ENCODE measurements at regions not wholly inside any gene's neighbourhood (a gene's known extent, or its start where the extent isn't known, plus 50 kb on each side); places are given as distances from the start of the nearest gene placed in this dataset.

DNA sequence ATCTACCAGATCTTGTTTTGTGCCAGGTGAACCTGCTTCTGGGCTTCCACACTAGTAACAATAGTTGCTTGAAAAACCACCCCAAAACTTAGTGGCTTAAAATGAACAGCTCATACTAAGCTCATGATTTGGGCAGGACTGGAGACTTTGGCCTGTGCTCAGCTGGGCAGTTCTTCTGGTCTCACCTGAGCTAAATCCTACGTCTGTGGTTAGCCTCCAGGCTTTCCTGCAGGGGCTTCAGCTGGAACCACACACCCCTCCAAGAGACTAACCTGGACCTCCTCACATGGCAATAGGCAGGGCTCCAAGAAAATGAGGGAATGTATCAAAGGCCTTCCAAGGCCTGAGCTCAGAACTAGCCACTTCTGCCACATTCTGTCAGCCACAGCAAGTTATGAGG, 144.1 kb downstream of the CD8B2 start:
- no peak for DNase-seq

DNA sequence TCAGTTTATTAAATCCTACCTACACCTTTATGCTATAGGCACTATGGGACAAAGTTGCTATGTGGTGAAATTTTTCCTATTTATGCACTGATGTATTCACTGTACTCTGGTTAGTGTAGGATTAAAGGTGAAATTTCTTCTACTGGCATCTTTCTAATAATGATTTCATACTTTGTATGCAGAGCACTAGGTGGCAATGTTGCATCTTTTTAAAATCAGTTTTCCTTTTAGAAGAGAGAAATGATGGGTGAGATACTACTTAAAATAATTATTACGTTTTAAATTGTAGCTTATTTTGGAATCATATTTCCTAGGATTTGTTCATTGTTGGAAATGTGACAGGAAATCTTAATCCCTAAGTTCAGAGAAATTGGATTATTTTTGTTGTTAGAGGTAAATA, 150.9 kb downstream of the CD8B2 start:
- no peak for DNase-seq

DNA sequence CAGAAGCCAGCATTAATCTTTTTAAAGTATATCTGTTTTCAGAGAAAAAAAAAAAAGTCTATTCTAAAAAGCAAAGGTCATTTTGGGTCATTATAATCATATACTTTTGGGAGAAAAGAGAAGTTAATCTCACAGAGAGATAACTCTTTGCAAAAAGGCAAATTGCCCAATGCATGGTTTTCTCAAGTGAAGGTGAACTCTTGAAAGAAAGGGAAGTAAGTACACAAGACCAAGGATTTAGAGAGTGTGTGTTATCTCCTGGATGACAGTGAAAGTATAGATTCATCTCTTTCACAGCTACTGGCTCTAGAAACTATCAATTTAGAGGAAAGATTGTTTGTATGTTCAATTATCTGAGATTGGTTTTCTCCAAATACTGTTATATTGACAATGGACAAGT, 151.4 kb downstream of the CD8B2 start:
- no peak for DNase-seq

DNA sequence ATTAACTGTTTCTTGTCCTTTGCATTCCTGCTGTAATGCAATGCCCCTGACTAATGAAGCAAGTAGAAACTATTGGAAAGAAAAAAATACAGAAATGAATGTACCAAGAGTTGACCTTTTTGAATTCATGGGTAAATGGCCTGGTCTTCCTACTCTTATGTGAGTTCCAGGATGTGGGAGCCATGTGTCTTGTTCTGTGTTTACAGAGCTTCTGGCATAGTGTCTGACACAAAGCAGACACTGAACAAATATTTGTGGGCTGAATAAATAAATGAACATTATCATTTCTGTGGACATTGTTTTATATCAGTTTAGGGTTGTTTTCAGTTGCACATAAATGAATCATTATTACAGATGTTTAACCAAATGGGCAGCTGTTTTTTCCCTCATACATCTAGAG, 155.5 kb downstream of the CD8B2 start:
- DNase-seq = no peak

DNA sequence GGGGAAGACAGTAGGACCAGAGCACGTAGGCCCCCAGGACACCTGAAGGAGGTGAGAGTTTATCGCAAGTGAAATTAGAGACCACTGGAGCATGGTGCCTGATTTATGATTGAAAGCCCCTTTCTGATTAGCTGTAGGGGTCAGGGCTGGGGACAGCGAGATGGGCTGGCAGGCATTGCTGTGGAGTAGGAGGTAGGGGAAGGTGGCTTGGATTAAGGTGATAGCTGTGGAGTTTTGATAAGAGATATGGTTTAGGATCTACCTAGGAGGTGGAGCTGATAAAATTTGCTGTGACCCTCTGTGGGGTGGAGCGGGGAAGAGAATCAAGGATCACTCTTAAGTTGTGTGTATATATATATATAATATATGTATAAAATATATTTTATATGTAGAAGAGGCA, 157.5 kb downstream of the CD8B2 start:
- DNase-seq = no peak

DNA sequence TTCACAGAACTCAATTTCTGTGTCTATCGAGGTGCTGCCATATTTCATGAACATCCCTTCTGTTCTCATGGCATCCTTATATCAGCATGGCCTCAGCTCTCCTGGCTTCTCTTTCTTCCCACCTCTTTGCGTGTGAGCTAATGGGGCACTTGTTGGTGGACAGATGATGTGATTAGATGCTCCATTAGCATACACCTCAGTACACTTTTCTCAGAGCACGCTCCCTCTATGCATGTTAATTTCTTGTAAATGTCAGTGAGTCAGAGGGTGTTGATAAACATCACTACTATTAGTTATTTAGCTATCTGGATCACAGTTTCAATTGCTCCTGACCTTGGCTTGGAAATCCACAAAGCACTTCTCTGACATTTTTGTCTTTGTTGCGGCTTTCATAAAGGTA, 159.4 kb downstream of the CD8B2 start:
- no peak for DNase-seq

DNA sequence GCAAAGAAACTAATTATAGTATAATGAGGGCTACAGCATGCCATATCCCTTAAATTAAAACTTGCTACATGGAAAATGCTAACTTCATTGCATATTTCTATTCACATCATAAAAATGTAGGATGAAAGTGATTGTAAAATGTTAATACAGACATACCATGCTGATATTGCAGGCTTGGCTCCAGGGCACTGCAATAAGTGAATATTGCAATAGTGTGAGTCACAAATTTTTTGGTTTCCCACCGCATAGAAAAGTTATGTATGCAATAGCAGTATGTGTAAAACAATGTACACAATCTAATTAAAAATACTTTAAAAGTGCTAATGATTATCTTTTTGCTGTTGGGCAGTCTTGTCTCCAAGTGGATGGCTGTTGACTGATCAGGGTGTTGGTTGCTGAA, 162.1 kb downstream of the CD8B2 start:
- no peak for DNase-seq

DNA sequence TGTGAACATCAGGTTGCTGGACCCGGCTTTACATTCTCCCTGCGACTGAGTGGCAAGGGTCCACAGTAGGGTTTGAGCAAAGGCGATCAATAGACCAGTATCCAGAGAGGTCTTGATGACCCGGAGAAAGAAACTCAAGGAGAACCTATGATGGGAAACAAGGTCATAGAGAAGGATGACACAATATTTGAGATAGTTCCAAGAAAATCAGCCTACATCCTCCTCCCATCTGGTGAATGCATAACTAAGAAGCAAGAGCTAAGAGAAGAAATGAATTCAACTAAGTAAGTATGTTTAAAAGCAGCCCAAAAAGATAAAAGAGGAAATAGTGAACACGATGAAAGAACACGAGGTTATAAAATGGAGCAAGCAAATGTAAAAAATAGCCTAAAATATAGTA, 166.3 kb downstream of the CD8B2 start:
- DNase-seq = no peak

DNA sequence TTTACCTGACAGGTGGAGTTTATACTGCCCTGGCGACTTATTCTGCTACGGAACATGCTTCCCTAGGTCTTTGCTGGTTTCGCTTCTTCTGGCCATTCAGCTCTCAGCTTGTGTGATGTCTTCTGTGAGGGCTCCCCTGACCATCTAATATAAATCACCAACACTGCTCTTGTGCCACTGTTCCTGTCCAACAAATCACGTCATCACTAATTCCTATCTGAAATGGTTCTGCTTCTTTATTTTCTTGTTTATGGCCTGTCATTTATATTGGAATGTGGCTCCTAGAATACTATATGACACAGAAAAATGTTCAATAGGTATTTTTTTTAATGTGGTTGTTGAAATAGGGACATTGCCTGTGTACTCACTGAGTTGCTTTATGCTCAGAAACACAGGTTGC, 171.5 kb downstream of the CD8B2 start:
- no peak for DNase-seq

DNA sequence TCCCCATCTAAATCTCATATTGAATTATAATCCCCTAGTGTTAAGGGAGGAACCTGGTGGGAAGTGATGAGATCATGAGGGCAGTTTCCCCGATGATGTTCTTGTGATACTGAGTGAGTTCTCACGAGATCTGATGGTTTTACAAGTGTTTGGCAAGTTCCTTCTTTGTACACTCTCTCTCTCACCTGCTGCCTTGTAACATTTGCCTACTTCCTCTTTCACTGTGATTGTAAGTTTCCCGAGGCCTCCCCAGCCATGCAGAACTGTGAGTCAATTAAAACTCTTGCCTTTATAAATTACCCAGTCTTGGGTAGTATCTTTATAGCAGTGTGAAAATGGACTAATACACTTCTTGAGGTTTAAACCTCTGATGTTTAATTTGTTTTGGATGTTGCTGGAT, 177.5 kb downstream of the CD8B2 start:
- no peak for DNase-seq

DNA sequence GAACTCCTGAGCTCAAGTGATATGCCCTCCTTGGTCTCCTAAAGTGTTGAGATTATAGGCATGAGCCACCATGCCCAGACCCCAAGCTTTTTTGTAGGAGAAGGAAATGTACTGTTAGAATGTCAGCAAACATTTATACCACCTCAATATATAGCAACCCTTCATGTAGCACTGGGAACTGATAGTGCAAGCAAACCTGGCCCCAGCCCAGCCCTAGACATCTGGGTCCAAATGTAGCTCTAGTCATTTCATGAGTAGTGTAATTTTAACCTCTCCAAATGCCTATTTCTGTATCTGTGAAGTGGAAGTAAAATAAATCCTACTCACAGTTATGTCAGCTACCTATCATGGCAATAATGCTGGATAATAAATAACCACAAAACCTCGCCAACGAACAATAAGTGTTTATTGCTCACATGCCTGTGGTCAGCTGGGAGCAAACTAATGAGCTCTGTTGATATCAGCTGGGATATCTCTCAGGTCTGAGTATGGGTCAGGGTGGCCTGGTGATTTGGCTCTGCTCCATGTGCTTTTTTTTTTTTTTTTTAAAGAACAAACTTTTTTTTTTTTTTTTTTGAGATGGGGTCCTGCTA, 180.4 kb downstream of the CD8B2 start:
- DNase-seq = no peak

DNA sequence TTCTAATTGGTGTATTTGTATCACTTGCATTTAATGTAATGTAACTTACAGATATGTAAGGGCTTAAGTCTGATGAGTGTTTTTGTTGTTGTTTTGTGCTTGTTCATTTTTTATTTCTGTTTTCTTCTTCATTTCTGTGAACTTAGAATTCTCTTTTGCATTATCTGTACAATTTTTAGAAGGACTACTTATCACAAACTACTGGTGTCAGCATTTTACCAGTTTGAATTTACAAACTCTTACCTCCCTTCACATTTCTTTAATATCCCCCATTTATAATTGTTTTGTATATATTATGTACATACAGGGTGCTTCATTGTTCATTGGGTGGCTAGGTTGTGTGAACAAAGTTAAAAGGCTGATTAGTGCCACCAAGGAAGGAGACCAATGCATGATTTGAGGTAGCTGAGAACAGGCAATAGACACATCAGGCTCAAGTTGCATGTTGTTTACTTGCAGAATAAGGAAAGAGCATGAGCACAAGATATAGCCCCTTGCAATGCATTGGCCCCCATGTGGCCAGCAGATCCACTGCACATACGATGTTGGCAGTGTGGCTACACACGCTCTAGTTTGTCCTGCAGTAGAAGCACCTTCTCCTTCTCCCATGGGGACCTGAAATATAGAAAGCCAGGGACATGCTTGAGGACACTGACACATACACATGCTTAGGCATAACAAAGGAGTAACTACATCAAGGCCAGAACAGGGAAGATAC, 198.2 kb downstream of the CD8B2 start:
- no peak for DNase-seq

DNA sequence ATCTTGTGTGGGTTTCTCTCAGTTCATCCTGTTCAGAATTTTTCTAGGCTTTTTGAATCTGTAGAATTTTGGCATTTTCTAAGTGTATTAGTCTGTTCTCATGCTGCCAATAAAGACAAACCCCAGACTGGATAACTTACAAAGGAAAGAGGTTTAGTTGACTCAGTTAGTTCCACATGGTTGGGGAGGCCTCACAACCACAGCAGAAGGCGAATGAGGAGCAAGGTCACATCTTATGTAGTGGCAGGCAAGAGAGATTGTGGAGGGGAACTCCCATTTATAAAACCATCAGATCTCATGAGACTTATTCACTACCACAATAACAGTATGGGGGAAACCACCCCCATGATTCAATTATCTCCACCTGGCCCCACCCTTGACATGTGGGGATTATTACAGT, 199.2 kb downstream of the ST6GAL2 start:
- DNase-seq = no peak

DNA sequence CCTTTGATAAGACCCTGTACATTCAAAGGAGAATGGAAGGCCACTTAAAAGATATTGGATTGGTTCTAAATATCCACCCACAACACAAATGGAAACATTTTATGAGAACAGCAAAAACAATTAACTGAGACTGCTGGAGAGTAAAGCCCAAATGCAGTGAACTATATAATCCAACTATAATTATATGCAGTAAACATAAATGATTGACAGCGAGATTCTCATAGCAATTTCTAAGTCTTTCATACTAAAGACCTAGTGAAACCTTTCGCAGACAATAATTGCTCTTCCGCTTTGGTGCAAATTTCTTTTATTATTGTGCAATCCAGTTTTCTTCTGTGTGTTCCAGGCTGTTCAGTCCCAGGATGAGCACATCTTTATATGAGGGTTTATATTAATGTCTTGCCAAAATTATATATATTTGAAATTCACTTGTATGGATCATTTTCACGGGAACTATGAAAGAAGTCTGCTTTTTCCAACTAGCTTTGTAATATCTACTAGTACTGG, 190.9 kb downstream of the ST6GAL2 start:
- no peak for DNase-seq

DNA sequence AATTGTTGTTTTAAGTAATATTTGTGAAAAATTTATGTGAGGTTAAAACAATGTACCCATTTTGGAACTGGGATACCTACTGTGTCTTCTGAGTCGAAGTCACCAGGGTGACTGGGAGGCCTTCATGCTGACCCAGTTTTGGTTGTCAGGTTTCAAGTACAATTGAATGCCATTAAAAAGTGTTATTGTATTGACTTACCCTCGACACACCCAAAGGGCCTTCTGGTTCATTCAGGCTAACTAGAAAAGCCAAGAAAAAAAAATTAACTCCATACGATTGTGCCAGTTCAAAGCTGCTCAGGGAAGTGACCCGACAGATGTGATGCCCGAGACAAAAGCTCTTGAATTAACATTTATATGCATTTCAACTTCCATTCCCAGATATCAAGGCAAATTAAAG, 190.0 kb downstream of the ST6GAL2 start:
- DNase-seq = no peak

DNA sequence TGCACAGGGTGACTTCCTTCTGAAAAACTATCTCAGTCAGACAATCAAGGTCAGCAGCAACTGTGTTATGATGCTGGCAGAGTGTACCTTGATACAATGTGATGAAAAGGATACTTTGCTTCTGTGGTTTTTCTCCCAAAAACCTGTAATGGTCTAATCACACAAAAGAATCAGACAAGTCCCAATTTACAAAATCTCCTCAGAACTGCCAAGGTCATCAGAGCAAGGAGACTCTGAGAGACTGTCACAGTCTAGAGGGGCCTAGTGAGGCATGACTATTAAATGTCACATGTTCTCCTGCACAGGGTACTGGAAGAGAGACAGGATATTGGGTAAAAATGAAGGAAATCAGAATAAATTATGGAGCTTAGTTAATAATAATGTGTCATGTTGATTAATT, 185.4 kb downstream of the ST6GAL2 start:
- no peak for DNase-seq

DNA sequence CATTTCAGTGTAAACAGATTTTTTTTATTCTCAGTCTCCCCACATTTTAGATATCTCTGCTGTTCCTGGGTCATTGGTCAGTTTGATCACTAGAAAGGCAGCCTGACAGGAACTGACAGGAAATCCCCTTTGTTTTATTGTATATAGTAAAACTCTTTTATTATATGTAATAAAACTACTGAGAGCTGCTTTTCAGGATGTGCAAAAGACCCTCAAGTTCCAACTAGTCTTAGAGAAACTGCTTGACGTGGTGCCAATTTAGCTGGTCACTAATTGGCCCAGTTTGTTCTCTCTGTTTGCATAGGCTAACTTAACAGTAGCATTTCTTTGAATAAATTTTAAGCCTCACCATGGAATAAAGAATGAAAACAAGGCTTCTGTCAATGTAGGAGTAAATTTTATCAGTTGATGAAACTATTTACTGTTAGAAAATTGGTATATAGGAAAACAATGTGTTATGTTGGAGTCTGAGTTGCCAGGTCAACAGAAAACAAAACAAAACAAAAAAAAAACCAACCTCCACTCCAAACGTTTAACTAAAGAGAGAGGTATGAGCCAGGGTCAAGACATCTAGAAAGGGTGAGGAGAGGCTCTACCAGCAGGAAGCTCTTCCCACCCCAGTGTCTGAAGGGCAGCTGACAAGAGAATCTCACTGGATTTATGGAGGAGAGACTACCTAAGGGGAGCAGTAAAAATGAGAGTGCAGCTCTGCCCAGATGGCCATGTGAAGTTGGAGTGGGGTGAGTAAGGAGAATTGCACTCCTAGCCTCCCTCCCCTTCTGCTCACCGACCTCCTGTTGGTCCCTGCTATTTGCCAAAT, 184.6 kb downstream of the ST6GAL2 start:
- DNase-seq = no peak

DNA sequence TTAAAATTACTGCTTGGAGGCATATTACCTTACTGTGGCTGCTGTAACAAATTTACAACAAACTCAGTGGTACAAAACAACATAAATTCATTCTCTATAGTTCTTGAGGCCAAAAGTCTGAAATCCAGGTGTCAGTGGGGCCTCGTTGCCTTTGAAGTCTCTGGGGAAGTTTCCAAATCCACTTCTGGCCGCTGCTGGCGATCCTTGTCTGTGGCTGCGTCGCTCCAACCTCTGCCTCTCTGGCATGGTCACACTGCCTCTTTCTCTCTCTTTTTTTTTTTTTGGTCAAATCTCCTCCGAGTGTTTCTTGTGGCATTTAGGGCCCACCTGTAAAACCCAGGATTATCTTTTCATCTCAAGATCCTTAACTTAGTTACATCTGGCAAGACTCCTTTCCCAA, 182.8 kb downstream of the ST6GAL2 start:
- no peak for DNase-seq

DNA sequence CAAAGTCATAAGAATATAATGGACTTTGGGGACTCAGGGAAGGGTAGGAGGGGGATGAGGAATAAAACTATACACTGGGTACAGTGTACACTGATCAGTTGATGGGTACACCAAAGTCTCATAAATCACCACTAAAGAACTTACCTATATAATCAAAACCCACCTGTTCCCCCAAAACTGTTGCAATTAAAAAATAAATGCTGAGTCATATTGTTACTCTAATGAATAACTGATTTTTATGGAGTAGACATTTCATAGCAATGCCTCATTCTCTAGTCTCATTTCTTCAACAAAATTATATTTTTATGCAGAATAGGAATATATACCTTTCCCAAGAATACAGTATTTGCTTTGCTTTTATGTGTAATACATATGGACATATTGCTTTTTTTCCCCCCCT, 181.2 kb downstream of the ST6GAL2 start:
- no peak for DNase-seq

DNA sequence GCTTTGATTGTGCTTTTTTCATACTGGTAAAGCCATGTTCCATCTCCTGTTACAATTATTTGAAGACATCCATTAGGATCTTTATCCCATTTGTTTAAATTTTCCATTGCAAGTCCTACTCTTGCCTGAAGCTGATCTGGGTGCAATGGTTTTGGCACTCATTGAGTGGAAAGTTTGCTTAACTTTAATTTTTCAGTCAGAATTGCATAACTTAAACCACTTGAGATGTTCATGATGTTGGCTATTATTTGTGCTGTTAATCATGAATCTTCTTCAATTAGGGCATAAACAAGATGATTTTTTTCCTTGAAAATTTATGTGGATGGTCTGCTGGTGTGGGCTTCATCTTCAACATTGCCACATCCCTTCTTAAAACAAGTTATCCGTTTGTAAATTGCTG, 180.1 kb downstream of the ST6GAL2 start:
- no peak for DNase-seq

DNA sequence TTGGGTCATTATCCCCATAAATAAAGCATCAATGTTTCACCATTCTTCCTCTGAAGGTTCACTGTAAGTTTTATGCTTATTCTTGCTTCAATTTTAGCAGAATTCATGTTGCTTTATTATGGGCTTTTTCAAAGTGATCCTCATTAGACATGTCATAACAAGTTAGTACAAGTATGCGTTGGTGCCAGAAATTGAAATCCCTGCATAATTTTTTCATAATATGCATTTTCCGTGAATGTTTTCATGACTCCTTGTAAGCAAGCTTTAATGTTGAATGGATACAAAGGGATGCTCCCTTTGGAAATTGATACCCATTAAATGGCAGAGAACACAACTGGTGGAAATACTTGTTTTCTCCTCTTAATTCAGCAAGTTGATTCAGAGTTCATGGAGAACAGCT, 179.7 kb downstream of the ST6GAL2 start:
- no peak for DNase-seq

DNA sequence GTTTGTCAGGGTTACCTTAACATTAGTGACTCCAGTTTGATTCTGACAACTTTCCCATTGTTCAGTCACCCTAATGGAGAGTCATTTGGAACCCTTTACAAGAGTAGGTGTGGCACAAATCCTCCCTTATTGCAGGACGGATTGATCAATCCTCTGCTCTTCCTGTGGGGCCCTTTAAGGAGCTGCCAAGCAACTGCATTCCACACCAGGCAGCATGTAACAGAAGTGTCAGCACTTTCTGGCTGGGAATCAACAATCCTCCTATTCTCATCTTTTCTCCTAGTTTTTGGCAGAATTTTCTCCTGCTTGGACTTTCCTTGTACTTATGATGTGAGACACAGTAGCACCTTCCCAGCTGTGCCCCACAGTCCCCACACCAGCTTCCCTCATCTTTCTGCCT, 177.8 kb downstream of the ST6GAL2 start:
- DNase-seq = no peak

DNA sequence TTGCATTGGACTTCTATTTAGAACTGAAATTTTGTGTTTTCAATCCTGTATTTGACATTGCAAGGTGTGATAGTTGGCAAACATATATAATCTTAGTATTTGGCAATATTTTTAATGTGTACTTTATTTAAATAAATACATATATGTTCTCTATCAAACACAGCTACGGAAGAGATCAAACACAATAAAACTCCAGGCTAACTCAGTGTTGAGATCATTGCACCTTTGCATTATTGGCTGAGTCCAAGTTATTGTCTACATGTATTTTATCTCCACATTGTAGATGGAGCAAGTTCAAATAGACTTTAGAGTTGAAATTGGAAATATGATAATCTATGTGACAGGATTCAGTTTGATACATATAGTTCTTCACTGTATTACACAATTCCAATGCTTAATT, 176.7 kb downstream of the ST6GAL2 start:
- DNase-seq = no peak

DNA sequence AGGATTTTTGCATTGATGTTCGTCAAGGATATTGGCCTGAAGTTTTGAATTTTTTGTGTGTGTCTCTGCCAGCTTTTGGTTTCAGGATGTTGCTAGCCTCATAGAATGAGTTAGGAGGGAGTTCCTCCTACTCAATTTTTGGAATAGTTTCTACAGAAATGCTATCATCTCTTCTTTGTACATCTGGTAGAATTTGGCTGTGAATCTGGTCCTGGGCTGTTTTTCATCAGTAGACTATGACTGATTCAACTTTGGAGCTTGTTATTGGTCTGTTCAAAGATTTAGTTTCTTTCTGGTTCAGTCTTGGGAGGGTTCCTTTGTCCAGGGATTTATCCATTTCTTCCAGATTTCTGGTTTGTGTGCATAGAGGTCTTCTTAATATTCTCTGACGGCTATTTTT, 166.7 kb downstream of the ST6GAL2 start:
- no peak for DNase-seq
